HUDEP-2 (cell line): ENCODE measurements at regions not wholly inside any gene's neighbourhood (a gene's known extent, or its start where the extent isn't known, plus 50 kb on each side); places are given as distances from the start of the nearest gene placed in this dataset.
"Not testable (repeated sequence)": the region's sequence is repeated elsewhere in the genome, so short reads cannot be mapped to it uniquely, and the experiment has no call there.

ENCODE experiments used
- DNase-seq, 76 experiments: peaks; one replicate each; lab custom pipeline; 2025; ENCODE audit not compliant: unreplicated experiment in 76 of 76; lab: John Stamatoyannopoulos, UW

- no peak for DNase-seq
Observed at GRCh38 chrX:47776292-47777006, 60.3 kb upstream of the ZNF81 start.

GRCh38 chrX:47772764-47773163, 63.9 kb upstream of the ZNF81 start:
- DNase-seq = no peak

- no peak for DNase-seq
Observed at GRCh38 chrX:47771473-47771872, 65.2 kb upstream of the ZNF81 start.

- not testable (repeated sequence) for DNase-seq
Observed at GRCh38 chrX:47762826-47763225, 73.9 kb upstream of the ZNF81 start.

GRCh38 chrX:47752685-47753084, 84.0 kb upstream of the ZNF81 start:
- DNase-seq = no peak

GRCh38 chrX:47751670-47752069, 85.0 kb upstream of the ZNF81 start:
- peak in 57 of 76 experiments; percentile 1 to 64 (median 32) for DNase-seq

GRCh38 chrX:47749185-47749967, 87.3 kb upstream of the ZNF81 start:
- DNase-seq = no peak

GRCh38 chrX:47748576-47748975, 88.1 kb upstream of the ZNF81 start:
- DNase-seq = no peak

- no peak for DNase-seq
Observed at GRCh38 chrX:47746446-47746845, 87.5 kb upstream of the UXT start.

GRCh38 chrX:47745416-47745815, 86.4 kb upstream of the UXT start:
- DNase-seq = no peak

GRCh38 chrX:47743504-47743903, 84.5 kb upstream of the UXT start:
- DNase-seq = no peak

GRCh38 chrX:47738870-47739269, 79.9 kb upstream of the UXT start:
- DNase-seq = not testable (repeated sequence)

GRCh38 chrX:47723689-47724088, 64.7 kb upstream of the UXT start:
- peak in 26 of 76 experiments; percentile 1 to 47 (median 7) for DNase-seq

- no peak for DNase-seq
Observed at GRCh38 chrX:47723083-47723482, 64.1 kb upstream of the UXT start.

GRCh38 chrX:47722260-47722659, 63.3 kb upstream of the UXT start:
- DNase-seq = no peak

- DNase-seq = not testable (repeated sequence)
Observed at GRCh38 chrX:47715078-47715477, 56.1 kb upstream of the UXT start.

- DNase-seq = peak in 74 of 76 experiments; percentile 14 to 85 (median 66)
Observed at GRCh38 chrX:47712675-47713074, 53.7 kb upstream of the UXT start.

- peak in 4 of 76 experiments; percentile 1 to 16 (median 2) for DNase-seq
Observed at GRCh38 chrX:47710252-47710651, 51.3 kb upstream of the UXT start.
